SU-DHL-6 (cell line): ENCODE measurements at regions not wholly inside any gene's neighbourhood (a gene's known extent, or its start where the extent isn't known, plus 50 kb on each side); places are given as distances from the start of the nearest gene placed in this dataset.

Source experiments
- EZH2phosphoT487 ChIP-seq: fragments of 200-600 bp; sonication (generic), shearing (Covaris generic); conservative IDR thresholded peaks from 2 replicates; pipeline ENCODE4 v1.6.1; 2018; ENCODE audit warnings: mild to moderate bottlenecking, antibody characterized with exemption, low read length, moderate library complexity, mixed read lengths
- TF ChIP-seq, protein P1 (sequence below): fragments of 200-600 bp; sonication (generic); IDR thresholded peaks from one replicate; pipeline ENCODE4 v1.5.1; 2017; ENCODE audit warnings: antibody characterized with exemption, mild to moderate bottlenecking, low read length, moderate library complexity; ENCODE audit not compliant: insufficient read depth, poor library complexity, severe bottlenecking

DNA sequence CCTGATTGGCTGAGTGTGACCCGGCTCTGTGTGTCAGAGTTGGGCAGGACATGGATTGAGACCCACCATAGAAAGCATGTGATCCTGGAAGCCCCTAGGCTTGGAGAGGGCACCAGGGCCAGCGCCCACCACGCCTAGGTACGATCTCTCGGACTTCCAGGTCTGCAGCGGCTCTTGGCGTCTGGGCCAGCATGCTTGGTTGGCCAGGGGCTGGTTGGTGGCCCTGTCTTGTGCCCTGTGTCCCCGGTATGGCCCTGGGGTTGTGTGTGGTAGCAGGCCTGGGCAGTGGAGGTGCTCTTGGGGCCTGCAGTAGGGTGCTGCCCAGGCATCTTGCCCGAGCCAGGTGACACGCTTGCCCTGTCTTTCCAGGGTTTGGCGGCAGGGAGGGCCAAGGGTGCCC is 210.6 kb downstream of the UBE3A start:
- TF ChIP-seq, protein P1, sequence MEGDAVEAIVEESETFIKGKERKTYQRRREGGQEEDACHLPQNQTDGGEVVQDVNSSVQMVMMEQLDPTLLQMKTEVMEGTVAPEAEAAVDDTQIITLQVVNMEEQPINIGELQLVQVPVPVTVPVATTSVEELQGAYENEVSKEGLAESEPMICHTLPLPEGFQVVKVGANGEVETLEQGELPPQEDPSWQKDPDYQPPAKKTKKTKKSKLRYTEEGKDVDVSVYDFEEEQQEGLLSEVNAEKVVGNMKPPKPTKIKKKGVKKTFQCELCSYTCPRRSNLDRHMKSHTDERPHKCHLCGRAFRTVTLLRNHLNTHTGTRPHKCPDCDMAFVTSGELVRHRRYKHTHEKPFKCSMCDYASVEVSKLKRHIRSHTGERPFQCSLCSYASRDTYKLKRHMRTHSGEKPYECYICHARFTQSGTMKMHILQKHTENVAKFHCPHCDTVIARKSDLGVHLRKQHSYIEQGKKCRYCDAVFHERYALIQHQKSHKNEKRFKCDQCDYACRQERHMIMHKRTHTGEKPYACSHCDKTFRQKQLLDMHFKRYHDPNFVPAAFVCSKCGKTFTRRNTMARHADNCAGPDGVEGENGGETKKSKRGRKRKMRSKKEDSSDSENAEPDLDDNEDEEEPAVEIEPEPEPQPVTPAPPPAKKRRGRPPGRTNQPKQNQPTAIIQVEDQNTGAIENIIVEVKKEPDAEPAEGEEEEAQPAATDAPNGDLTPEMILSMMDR, result no peak
- no peak for TF ChIP-seq EZH2phosphoT487
